ENCODE measurements at regions not wholly inside any gene's neighbourhood (a gene's known extent, or its start where the extent isn't known, plus 50 kb on each side); places are given as distances from the start of the nearest gene placed in this dataset.

DNA sequence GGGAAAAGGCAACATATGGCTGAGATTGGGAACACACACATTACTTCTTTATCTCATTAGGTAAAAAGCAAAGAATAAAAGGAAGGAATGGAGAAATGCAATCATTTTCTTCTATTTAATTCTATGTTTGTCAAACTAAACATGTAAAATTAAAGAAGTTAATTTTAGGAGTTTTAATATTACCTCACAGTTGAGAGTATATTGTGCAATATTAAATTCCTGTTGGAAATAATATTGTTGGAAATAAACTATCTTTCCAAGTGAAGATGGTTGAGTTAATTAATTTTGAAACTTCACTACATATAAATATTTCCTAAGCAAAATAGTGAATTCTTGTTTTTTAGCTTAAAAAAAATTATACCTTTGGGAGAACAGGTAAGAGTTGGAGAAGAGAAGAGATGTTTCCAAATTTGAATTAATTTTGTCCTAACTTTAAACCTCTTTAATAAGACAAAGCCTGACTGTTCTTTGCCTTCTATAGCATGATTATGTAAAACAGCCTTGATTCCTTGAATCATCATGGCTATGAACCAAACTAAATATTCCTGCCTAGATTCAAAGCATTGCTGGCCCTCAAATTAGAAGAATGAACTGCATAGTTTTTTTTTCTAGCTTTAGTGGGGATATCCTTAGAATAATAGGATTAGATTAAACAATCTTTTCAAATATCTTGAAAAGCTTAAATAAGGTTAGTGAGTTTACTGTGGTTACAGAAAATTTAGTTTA lies 1349.1 kb upstream of the ADGRB3 start:
- no peak for DNase-seq (ENCODE audit: low spot score)
- FAIRE-seq, result no peak

DNA sequence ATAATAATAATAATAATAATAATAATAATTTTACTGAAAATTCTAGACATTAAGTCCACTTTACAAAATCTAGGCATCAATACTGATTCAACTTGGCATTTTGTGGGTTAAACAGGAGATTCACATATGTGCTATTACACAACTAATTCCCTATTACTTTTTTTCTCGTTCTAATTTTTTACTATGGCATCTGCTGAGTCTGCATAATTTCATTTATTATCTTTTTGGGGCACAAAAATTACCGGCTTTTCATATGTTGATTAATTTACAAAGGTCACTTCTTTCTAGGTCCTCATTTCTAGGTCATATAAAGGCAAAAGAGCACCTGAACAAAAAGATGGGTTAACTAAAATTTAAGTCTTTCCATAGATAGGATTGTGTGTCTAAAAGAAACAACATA lies 1357.8 kb upstream of the ADGRB3 start:
- FAIRE-seq (no peak), DNase-seq (ENCODE audit: low spot score) (no peak)

DNA sequence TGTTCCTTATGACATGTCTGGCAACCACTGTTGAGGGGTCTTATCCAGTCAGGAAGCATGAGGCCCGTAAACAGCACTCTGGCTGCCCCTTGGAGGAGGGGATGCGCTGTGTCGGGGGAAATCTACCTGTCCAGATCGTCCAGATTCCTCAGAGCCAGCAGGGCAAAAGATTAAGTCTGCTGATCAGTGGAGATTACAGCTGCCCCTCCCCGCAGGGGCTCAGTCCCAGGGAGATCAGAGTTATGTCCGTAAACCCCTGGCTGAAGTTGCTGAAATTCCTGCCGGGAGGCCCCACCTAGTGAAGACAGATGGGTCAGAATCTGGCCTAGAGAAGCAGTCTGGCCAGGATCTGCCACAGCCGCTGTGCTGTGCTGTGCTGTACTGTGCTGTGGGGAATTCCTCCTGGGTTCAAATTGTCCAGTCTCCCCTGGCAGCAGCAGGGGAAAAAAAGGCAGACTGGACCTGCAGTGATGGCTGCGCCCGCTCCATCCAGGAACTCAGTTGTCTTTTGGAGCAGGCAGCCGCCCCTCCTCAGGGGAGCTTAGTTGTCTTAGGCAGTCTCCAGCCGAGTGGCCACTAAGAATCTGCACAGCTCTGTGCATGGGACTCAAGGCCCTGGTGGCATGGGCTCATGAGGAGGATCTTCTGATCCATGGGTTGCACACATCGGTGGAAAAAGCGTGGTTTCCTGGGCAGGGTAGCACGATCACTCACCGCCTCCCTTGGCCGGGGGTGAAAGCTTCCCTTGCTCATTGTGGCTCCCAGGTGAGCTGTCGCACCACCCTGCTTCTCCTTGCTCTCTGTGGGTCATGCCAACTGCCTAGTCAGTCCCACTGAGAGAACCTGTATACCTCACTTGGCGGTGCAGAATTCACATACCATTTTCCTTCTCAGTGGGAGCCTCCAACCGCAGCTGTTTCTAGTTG lies 1368.8 kb upstream of the ADGRB3 start:
- FAIRE-seq (no peak), DNase-seq (ENCODE audit: low spot score) (no peak)

- no peak for DNase-seq (ENCODE audit: low spot score)
- no peak for FAIRE-seq
Observed at GRCh38 chr6:67252663-67253062, 1382.4 kb upstream of the ADGRB3 start.

DNA sequence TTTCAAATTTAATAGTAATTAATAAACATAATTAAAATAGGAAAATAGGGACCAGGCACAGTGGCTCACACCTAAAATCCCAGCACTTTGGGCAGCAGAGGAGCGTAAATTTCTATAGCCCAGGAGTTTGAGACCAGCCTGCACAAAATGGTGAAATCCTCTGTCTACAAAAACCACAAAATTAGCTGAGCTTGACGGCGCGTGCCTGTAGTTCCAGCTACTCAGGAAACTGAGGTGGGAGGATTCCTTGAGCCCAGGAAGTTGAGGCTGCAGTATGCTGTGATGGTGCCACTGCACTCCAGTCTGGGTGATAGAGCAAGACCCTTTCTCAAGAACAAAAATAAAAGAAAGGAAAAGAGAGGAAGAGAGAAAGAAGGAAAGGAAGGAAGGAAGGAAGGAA lies 1387.0 kb upstream of the ADGRB3 start:
- FAIRE-seq, result no peak

GRCh38 chr6:67244037-67244436 lies 1391.0 kb upstream of the ADGRB3 start:
- no peak for FAIRE-seq
- DNase-seq (ENCODE audit: low spot score), result no peak

More for the DNA sequence above, 1387.0 kb upstream of the ADGRB3 start:
- no peak for DNase-seq (ENCODE audit: low spot score)

DNA sequence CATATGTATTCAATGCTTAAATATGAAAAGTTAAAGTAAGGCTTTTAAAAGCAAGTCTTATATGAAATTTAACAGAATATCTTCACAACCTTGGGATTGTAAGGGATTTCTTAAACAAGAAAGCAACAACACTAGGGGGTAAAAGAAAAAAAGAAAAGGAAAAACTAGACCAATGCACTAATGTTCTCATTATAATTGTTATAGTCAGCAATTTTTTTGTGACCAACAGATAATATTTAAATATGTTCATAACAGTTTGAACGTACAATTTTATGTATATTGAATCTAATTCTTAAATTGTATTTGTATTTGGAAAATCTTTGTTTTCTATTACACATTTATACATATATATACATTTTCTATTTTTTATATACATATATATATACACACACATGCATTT lies 1397.8 kb upstream of the ADGRB3 start:
- FAIRE-seq (no peak), DNase-seq (ENCODE audit: low spot score) (no peak)

DNA sequence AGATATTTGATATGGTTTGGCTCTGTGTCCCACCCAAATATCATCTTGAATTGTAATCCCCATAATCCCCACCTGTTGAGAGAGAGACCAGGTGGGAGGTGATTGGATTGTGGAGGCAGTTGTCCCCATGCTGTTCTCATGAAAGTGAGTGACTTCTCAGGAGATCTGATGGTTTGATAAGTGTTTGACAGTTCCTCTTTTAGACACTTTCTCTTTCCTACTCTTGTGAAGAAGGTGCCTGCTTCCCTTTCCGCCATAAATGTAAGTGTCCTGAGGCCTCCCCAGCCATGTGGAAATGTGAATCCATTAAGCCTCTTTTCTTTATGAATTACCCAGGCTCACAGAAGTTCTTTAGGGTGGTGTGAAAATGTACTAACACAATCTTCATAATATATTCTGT lies 1404.0 kb upstream of the ADGRB3 start:
- FAIRE-seq (no peak), DNase-seq (ENCODE audit: low spot score) (no peak)

DNA sequence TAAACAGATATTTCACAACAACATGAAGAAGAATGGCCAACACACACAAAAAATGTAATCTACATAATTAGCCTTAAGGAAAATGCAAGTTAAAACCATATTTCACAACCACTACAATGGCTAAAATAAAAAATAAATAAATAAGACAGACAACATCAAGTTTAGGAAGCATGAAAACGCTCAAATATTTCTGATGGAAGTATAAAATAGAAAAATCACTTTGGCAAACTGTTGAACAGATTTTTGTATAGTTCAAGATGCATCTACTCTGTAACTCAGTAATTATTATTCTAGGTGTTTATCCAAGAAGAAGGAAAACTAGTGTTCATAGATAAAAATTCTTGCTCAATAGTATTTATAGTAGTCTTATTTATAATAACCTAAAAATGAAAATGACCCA lies 1410.1 kb upstream of the ADGRB3 start:
- FAIRE-seq (no peak), DNase-seq (ENCODE audit: low spot score) (no peak)

GRCh38 chr6:67221226-67221625 lies 1413.9 kb upstream of the ADGRB3 start:
- FAIRE-seq (no peak), DNase-seq (ENCODE audit: low spot score) (no peak)

DNA sequence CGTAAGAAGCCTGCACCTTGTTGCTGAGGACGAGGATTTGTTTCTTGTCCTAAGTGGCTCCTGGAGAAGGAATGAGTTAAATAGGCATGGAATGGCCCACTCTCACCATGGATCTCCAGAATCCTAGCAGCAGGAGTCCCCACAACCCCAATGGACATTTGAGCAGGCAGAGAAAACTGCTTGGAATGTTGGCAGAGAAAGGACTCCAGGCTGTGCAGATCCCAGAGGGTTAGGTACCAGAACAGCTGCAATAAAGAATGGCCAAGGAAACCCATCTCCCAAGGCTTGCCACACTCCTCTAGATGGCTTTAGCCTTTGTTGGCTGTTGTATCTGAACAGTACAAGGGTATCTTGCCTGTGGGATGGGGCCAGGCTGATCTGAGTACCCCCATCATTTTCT lies 1415.7 kb upstream of the ADGRB3 start:
- FAIRE-seq (no peak), DNase-seq (ENCODE audit: low spot score) (no peak)

- FAIRE-seq (no peak), DNase-seq (ENCODE audit: low spot score) (no peak)
Observed at GRCh38 chr6:67212584-67212983, 1422.5 kb upstream of the ADGRB3 start.

- DNase-seq (ENCODE audit: low spot score) (no peak), FAIRE-seq (no peak)
Observed at GRCh38 chr6:67210450-67210849, 1424.6 kb upstream of the ADGRB3 start.

- DNase-seq (ENCODE audit: low spot score) (no peak), FAIRE-seq (no peak)
Observed at GRCh38 chr6:67201563-67201962, 1433.5 kb upstream of the ADGRB3 start.

GRCh38 chr6:67200626-67201403 lies 1434.3 kb upstream of the ADGRB3 start:
- no peak for DNase-seq (ENCODE audit: low spot score)
- no peak for FAIRE-seq

DNA sequence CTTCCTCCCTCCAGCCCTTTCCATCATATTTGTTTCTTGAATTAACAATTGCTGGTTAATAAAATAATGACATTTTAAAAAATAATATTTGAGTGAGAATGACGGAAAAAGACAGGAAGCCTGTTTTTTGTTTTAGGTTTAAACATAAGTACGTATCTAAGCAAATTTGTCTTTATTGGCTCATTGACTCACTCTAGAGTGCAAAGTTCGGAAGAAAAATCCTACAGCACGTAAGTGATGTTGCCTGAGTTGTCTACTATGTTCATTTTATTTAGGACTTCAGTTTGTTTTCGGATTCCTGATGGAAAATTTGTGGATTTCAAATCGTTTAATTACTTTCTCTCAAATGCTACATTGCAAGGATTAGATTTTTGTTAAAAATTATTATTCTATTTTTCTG lies 1435.7 kb upstream of the ADGRB3 start:
- DNase-seq (ENCODE audit: low spot score) (no peak), FAIRE-seq (no peak)

DNA sequence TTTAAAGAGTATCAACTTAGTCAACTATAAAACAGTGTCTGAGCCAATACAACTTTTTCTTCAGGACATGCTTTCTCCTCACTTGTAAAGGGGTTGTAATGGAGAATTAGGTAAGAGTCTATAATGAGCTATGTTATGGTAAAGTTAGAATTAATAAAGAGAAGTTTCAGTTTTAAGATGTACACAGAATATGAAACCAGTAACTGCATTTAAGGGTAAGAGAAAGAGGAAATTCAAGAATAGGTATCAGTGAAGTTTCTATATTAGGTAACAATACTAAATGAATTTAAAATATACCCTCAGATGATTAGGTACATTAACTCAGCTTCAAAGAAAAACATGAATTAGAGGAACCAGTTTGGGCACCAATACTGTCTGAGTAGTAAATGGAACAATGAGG lies 1444.3 kb upstream of the ADGRB3 start:
- FAIRE-seq (no peak), DNase-seq (ENCODE audit: low spot score) (no peak)

- FAIRE-seq (no peak), DNase-seq (ENCODE audit: low spot score) (no peak)
Observed at GRCh38 chr6:67184405-67184804, 1450.7 kb upstream of the ADGRB3 start.

GRCh38 chr6:67175101-67175500 lies 1460.0 kb upstream of the ADGRB3 start:
- DNase-seq (ENCODE audit: low spot score) (no peak), FAIRE-seq (no peak)

DNA sequence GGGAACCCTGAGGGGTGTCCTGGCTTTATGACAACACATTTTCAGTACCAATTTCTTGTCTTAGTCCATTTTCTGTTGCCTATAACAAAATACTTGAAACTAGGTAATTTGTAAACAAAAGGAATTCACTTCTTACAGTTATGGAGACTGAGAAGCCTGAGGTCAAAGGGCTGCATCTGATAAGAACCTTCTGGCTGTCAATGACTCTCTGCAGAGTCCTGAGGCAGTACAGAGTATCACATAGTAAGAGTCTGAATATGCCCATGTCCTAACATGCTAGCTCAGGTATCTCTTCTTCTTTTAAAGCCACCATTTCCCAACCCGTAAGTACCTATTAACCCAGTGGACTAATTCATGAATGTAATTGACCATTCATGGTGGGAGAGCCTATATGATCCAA lies 1458.6 kb upstream of the EYS start:
- no peak for DNase-seq (ENCODE audit: low spot score)
- FAIRE-seq, result no peak

GRCh38 chr6:67160820-67161219 lies 1453.8 kb upstream of the EYS start:
- DNase-seq (ENCODE audit: low spot score), result no peak
- no peak for FAIRE-seq

DNA sequence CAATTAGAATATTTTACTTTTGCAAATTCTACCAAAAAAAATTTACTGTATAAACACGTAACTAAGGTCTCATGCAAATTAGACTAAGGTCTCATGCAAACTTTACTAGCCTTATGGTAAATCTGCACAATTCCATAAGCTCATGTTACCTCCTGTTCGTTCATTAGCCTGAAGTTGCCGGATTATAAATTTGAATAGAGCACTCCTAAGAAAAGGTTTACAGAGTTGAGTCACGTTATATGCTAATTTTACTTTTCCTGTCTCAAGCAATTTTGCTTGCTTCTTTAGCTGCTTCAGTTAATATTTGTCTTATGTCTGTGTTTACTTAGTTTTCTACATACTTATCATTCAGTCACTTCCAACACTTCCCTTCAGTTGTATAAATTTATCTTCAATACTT lies 1434.0 kb upstream of the EYS start:
- DNase-seq (ENCODE audit: low spot score) (no peak), FAIRE-seq (no peak)

All from urothelium cell line (cell line).